Stimulated activated CD8-positive, alpha-beta memory T cell treated with anti-CD3 and anti-CD28 coated beads, Interleukin-7, amount 100 ng/mL, for 1 hour (primary cell): ENCODE measurements at regions not wholly inside any gene's neighbourhood (a gene's known extent, or its start where the extent isn't known, plus 50 kb on each side); places are given as distances from the start of the nearest gene placed in this dataset.
"Not testable (repeated sequence)": the region's sequence is repeated elsewhere in the genome, so short reads cannot be mapped to it uniquely, and the experiment has no call there.

Source experiments
- DNase-seq, 2 donors: peaks; one replicate each; pipeline ENCODE4 v3.0.0-alpha.2; 2020; ENCODE audit warnings: low read depth in 2 of 2

DNA sequence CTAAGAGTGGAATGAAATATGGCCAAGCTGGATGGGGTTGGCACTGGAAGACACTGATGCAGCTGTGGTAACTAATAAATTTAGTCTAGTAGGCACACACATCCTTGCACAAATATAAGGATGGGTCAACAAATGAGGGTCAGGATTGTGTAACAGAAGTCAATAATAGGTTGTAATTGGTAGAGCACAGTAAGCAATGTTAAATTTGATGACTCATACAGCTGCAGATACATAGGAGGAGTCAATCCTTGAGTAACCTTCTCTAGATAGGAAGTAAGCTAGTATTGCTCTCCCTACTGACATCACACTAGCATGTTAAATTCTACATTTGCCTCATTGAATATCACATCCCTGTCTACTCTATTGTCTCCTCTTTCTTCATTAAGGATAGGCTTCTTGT, 332.1 kb downstream of the PTPRC start:
- DNase-seq: no peak

DNA sequence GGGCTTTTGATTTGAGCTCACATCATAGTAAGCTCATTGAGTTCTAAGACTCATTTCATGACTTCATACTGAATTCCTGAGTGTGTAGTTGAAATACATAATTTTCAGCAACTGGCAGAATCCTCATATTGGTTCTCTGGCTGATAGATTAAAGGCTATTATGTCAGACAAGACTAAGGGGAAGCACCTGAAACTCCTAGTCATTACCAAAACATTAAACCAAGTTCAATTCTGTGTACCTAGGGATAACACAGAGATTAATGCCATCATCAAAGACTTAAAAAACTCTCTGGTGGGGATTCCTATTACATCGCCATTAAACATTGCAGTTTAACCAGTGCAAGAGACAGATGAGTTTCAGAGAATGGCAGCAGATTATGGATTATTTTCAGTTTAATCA, 339.1 kb downstream of the PTPRC start:
- DNase-seq: no peak

DNA sequence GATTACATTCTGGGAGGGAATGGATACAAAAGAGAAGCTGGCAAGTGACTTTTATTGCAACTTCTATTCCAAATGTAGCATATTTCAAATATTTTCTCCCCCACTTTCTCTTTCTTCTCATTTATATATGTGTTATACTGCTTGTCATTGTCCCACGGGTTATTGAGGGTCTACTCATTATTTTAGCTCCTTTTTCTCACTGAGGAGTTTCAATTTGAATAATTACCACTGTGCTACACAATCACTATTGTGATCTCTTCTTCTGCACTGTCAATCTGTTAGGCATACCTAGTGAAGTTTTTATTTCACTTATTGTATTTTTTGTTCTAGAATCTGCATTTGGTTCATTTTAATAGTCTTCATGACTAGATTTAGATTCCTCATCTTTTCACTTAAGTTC, 339.7 kb downstream of the PTPRC start:
- no peak for DNase-seq

DNA sequence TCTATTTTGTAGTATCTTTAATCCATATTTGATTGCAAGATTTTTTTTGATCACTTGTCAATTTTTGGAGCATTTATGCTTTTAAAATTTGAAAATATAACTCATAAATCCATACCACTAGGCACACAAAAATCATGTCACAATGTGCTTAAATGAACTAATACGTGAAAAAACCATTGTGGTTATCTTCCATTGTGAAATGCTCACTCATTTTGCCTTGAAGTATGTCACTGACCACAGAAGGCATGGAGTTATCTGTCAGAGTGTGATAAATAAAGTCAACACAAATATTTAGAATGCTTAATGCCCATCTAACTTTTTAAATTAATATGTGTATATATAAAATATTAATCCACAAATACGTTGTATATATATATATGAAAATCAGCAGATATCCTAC, 347.2 kb downstream of the PTPRC start:
- no peak for DNase-seq

DNA sequence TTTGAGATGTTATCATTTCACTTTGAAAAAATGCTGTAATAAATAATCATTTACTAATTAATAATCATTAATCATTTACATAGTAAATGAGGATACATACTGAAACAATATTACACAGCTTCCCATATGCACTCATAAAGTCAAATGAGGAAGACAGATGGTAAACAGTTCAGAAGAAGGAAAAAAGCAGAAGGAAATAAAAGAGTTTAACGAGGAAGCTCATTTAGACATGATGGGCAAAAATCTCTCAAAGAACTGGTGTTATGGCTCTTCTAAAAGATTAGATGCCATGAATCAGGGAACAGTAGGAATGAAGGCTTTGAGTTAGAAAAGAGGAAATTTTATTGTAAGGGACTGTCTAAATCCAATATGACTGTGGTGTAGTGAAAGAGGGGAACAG, 347.6 kb downstream of the PTPRC start:
- no peak for DNase-seq

DNA sequence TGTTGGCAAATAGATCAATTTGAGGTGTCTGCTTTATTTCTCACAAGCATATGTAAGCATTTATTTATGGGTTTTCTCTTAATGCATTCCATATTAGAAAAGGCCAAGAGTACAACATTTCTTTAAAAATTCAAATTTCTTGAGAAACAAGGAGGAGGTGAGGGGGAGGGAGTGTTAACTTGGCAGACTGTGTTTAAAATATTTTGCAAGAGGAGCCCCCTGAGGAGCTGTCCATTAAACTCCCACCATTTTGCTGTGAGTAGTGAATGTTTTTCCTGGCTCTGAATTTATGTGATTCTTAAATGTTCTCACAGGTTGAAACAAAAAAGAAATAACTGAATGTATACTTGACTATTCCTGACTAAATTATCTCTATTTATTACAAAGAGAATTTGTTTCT, 363.8 kb downstream of the PTPRC start:
- no peak for DNase-seq

DNA sequence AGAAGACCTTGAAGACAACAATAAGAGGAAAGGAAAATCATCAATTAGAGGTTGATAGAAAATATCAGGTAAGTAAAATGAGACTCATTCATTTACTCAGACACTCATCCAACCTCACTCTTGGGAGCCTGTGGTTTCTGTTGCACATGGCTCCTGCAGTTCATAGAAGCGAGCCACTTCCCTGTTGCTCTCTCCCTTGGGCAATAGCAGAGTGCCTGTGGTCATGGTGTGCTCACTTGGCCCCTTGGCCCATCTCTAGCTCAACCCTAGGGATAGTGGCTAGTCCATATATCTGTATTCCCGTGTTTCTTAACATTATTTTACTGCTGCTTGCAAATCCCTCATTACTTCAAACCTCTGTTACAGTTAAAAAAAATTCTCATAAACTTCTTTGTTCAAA, 368.6 kb downstream of the PTPRC start:
- no peak for DNase-seq

DNA sequence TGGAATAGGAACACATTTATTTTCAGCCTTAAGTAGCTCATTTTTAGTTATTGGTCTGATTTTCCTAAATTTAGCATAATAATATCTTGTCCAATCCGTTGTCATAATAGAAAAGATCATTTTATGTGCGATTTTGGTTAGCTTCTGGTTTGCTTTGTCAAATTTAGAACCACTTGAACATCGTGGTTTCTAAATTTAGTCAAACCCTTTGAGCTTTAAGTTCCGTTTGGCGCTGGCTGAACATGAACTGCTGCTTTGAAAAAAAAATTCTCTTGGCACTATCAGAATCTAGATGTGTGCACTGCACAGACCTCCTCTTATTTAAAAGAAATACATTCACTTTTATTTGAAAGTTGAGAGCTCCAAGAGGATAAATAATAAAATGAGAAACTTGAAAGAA, 370.6 kb downstream of the PTPRC start:
- no peak for DNase-seq

DNA sequence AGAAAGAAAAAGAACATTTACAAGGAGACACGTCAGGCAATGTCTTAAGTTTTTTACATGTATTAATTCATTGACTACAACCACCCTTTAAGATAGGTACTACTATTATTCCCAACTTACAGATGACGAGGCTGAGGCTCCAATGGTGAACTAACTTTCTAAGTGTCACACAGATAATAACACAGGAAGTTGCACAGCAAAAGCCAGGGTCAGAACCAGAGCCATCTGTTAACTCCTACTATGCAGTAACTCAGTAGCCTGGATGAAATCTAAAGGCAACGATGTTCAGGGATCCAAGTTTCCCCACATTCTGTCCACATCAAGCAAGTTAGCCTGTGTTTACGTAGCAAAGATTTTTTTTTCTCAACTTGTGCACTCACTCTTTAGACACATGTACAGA, 371.7 kb downstream of the PTPRC start:
- no peak for DNase-seq

DNA sequence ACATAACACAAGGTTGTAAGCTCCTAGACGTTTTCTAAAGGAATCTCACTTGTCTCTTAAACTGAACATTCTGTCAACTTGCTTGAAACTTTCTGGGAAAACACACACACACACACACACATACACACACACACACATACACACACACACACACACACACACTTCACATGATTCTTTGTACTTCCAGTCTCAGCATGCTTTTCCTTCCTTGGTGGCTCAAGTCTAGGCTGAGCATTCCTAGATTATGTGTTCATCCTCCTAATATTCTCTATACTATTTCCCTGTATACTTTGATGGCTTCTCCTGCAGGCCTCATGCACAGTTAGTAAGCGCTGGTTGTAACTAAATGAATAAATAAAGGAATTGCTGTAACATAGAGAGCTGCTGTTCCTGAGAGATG, 372.1 kb downstream of the PTPRC start:
- no peak for DNase-seq

DNA sequence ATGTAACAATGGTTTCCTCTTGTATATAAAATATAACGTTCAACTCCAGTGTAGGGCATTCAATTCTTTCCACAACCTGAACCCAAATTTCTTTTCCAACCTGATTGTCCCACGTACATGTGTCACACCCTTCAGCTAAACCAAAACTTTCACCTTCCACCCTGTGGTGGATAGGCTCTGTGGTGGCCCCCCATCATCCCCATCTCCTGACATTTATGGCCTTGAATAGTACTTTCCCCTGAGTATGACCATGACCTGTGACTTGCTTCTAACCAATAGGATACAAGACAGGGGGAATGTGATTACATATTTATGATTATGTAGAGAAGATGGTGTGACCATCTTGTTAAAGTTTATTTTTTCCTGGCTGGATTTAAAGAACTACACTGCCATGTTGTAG, 377.0 kb downstream of the PTPRC start:
- no peak for DNase-seq

DNA sequence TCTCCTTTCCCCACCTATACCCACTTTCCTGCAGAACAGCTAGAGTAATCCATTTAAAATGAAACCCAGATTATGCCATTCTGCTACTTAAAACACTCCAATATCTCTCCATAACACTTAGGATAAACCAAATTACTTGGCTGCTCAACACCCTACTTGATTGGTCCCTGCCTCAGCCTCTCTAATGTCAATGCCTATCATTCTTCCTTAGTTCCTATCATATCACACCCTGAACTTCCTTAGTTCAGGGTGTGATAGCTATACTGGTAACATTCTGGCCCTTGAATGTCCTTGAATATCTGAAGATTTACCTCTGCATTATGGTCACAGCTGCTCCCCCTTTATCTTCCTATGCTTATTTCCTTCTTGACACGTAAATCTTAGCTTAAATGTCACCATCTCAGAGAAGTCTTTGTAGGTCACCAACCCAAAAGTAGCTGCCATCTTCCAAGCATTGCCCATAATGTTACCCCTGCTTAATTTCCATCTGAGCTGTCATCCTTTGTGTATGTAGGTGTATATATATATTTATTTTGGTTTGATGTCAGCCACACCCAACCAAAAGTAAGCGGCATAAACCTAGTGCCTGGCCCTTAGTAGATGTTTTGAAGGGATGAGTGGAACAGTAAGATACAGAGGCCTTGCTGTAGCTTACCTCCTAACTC, 379.8 kb downstream of the PTPRC start:
- DNase-seq: no peak

DNA sequence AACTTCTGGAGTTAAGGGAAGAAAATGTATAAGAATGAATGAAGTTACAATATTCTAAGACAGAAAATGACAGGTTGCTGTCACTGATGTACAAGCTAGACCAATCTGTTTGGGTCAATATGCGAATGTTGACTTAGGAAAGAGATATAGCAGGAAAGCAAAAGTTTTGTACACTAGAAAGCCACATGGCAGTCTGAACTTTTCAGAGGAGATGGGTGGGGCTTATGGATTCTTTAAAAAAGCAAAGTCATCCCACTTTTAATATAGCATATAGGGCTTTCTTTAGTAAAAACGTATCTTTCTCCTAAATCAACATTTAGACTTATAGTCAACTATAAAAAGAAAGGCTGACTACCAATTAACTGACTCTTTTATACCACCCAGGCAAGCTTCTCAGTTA, 381.2 kb downstream of the PTPRC start:
- DNase-seq: no peak

DNA sequence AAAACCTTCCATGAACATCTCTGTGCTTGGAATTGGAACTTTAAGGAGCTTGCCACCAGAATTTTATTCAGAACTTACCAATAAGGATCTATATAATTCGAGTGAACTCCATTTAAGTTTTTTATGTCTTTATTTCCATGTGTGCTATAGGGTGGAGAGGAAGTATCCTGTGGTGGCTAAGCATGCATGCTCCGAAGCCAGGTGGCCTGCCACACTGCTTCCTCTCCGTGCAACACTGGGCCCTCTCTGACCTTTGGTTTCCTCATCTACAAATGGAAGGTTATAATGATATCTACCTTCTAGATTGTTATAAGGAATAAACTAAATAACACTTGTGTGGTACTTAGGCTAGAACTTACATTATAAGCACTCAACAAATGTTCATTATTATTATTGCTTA, 382.1 kb downstream of the PTPRC start:
- no peak for DNase-seq

DNA sequence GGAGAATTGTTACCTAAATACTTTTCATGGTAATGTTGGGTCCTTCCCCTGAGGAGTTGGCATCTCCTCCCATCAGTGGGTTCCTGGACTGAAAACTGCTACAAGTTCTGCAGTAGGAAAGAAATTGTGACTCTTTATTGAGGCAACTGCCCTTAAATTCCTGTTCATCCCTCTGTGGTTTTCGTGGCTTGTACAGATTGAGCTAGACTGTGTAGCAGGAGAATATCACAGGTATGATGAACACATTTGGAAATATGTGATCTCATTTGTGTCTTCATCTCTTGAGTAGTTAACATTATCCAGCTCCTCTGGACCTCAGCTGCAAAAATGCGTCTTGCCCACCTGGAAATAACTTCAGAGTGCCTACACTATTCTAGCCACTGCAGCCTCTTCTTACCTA, 390.6 kb downstream of the PTPRC start:
- DNase-seq: no peak

DNA sequence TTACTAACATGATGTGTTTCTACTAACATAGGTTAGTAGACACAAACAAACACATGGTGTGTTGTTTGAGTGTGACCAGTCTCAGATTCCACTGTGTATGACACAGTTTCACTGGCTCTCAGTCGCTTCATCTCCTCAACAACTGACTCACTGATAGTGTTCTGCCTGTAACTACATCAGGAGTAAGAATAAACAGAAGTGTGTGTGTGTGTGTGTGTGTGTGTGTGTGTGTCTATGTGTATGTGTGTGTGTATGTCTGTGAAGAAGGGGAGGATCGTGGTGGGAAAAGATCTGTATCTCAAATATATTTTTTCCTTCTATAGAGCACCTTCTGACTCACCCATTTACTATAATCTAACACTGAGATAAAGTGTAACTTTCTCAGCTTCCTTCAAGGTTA, 391.0 kb downstream of the PTPRC start:
- DNase-seq: no peak

DNA sequence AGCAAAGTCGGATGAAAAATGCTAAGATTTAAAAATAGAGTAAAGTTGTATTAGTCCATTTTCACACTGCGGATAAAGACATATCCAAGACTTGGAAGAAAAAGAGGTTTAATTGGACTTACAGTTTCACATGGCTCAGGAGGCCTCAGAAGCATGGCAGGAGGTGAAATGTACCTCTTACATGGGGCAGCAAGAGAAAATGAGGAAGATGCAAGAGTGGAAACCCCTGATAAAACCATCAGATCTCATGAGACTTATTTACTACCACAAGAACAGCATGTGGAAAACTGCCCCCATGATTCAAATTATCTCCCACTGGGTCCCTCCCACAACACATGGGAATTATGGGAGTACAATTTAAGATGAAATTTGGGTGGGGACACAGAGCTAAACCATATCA, 391.7 kb downstream of the PTPRC start:
- not testable (repeated sequence) for DNase-seq

DNA sequence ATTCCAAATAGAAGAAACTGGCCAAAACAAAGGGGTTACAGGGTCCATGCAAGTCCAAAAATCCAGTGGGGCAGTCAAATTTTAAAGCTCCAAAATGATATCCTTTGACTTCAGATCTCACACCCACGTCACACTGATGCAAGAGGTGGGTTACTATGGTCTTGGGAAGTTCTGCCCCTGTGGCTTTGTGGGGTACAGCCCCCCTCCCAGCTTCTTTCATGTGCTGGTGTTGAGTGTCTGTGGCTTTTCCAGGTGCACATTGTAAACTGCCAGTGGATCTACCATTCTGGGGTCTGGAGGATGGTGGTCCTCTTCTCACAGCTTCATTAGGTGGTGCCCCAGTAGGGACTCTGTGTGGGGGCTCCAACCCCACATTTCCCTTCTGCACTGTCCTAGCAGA, 392.3 kb downstream of the PTPRC start:
- not testable (repeated sequence) for DNase-seq

DNA sequence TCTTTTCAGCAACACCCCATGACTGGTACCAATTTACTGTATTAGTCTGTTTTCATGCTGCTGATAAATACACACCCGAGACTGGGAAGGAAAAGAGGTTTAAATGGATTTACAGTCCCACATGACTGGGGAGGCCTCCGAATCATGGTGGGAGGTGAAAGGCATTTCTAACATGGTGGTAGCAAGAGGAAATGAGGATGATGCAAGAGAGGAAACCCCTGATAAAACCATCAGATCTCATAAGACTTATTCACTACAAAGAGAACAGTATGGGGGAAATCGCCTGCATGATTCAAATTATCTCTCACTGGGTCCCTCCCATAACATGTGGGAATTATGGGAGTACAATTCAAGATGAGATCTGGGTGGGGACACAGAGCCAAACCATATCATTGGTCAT, 393.6 kb downstream of the PTPRC start:
- not testable (repeated sequence) for DNase-seq

DNA sequence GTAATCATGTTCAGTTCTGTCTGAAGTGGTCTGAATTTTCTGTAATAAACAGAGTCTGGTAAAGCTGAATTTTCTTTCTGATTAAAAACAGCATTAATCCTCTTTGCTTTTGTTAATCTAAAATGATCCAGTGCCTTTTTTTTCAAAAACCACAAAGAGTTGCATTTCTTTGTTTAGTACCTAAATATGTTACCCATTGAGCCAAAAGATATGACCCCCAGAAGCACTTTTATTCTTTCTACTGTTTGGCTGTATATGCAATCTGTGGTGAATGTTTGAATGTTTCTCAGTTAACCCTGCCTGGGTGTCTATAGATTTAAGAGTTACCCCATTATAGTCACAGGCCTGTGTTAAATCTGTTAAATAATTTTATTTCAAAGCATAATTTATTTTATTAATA, 394.8 kb downstream of the PTPRC start:
- DNase-seq: no peak

DNA sequence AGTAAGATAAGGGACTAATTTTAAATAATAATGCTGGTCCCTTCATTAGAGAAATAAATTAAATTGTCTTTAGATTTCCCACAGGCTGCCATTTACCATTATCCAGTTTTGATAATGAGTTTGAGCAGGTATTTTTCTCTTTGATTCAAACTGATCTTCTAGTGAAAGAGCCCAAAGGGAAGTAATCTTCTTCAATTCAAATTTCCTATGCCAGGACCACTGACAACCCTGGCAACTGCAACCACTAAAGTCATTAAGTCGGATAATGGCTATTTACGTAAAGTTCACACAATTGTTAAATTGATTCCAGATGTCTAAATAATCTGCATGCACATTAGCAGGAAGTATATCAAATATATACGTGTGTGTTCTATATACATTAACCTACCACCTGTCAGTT, 399.3 kb downstream of the PTPRC start:
- no peak for DNase-seq

DNA sequence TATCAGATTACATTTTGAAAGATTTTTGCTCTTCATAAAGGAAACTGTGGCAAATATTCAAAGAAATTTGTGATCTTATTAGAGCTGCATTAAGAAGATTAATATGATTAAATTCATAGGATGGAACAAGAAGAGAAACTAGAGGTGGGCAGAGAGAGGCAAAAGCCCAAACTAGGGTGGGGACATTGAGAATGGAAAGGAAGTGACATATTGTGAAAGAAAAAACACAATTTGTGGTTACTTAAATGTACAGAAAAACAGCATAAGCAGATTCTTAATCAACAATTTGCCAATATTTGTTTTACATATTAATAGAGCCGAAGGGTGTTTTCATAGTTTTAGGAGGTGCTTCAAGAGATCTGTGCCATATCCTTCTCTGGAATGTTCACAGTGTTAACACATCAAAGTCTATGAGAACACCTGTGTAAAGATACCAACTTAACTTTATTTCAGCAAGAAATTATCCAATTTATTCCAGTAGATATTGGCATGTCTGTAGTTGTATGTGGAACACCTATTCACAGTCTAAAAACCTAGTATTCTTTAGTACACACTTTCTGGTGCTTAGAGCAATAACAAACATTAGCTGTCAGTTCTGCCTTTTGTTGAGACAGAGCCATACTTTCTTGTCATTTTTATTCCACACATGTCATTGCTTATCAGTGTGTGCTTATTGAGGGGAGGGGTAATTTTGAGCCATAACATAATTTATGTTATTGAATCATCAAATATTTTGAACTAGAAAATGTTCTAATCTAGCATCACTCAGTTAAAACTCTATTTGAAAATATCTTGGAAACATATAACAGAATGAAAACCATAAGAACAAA, 401.5 kb downstream of the PTPRC start:
- DNase-seq: no peak

DNA sequence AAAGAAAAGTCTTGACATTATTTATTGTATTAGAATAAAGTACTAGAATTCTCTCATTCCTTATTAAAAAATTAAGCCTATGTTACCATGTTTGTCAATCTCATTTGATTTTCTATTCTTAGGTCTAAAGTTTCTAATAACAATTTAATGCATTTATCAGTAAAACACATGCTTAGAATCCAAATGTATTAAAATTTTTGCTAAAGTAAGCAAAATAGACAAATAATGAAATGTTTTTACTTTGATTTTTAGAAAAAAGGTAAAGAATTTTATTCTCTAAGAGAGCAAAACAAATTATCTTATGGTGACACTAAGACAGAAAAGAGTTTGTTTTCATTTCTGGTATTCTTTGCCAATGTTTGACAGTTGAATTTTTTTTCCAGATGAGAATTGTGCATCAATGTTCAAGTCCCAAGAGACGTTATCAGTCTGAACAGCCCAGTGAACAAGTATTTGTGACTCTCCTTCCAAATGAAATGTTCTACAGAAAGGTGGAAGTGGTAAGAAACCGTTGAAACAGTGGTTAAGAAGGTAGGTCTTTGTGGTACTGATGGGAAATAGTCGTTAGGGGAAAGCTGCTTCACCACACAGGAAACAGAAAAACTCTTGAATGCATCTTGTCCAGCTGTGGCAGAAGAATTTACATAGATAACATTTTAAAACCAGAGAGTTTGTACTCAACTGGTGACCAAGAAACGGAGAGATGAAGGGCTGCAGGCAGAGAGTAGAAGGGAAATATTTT, 402.5 kb downstream of the PTPRC start:
- no peak for DNase-seq
